ENCODE measurements at regions not wholly inside any gene's neighbourhood (a gene's known extent, or its start where the extent isn't known, plus 50 kb on each side); places are given as distances from the start of the nearest gene placed in this dataset.
"Not testable (repeated sequence)": the region's sequence is repeated elsewhere in the genome, so short reads cannot be mapped to it uniquely, and the experiment has no call there.

DNA sequence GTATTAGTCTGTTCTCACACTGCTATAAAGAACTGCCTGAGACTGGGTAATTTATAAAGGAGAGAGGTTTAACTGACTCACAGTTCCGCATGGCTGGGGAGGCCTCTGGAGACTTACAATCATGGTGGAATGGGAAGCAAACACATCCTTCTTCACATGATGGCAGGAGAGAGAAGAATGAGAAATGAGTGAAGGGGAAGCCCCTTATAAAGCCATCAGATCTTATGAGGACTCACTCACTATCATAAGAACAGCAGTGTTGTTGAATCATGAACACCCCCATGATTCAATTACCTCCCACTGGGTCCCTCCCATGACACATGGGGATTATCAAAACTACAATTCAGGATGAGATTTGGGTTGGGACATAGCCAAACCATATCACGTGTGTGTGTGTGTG lies 1764.4 kb upstream of the SEL1L start:
- not testable (repeated sequence) for H3K4me3 ChIP-seq (ENCODE audit: low read length); H3K4me1 ChIP-seq (ENCODE audit: control insufficient read depth, insufficient read depth, low read length); H3K36me3 ChIP-seq (ENCODE audit: control insufficient read depth, insufficient read depth, low read length); H3K27me3 ChIP-seq (ENCODE audit: control insufficient read depth, insufficient read depth, low read length); H3K27ac ChIP-seq (ENCODE audit: low read depth, low read length); H3K9ac ChIP-seq (ENCODE audit: low read length)

DNA sequence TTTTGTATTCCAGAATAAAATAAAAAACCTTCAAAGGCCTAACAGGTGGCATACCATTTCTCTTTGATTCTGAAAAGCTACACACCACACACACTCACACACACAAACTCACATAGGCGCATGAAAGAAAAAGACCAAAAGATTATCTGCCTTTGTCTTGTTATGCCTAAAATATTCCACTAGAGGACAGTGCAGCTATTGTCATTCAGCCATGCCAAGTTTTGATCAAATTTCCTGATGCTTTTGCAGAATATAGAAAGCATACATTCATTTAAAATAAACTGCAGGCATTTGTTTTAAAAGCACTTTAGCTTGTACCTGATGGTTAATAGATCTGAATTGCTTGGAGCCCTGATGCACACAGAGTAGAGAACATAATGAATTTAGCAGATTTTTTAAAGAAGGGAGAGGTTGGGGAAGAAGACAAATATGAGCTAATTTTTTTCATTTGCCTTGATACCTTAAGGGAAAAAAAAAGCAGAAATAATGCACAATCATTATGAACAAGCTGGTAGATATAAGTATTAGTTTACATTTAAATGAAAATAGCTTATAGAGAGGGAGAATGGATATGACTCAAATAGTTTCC lies 1766.9 kb upstream of the SEL1L start:
- no peak overlapping the region for H3K9ac ChIP-seq (ENCODE audit: low read length)
- H3K4me3 ChIP-seq (ENCODE audit: low read length) = no peak overlapping the region
- no peaks in the 10 kb centered on the region for H3K27me3 ChIP-seq (ENCODE audit: control insufficient read depth, insufficient read depth, low read length)
- no peak overlapping the region for H3K27ac ChIP-seq (ENCODE audit: low read depth, low read length)
- no peaks in the 10 kb centered on the region for H3K4me1 ChIP-seq (ENCODE audit: control insufficient read depth, insufficient read depth, low read length)
- no peaks in the 10 kb centered on the region for H3K36me3 ChIP-seq (ENCODE audit: control insufficient read depth, insufficient read depth, low read length)

DNA sequence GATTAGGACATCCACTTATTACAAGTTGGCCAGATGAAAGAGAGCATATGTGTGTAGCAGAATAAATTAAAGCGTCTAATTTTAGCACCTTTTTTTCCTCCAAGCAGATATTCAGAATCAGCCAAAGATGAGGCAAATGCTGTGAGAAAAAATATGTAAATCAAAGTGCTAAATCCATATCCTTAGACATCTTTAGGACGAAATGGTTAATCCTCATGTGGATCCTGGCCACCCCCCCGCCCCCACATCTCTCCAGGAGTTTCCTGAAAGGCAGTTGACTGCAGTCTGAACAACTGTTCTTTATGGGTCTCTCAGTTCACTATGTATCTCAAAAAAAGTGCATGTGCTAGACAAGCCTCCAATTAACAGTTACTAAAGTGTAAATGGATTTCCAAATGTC lies 1768.1 kb upstream of the SEL1L start:
- no peaks in the 10 kb centered on the region for H3K27me3 ChIP-seq (ENCODE audit: control insufficient read depth, insufficient read depth, low read length)
- no peak overlapping the region for H3K9ac ChIP-seq (ENCODE audit: low read length)
- H3K27ac ChIP-seq (ENCODE audit: low read depth, low read length) = no peak overlapping the region
- no peak overlapping the region for H3K4me3 ChIP-seq (ENCODE audit: low read length)
- H3K4me1 ChIP-seq (ENCODE audit: control insufficient read depth, insufficient read depth, low read length) = no peaks in the 10 kb centered on the region
- no peaks in the 10 kb centered on the region for H3K36me3 ChIP-seq (ENCODE audit: control insufficient read depth, insufficient read depth, low read length)

DNA sequence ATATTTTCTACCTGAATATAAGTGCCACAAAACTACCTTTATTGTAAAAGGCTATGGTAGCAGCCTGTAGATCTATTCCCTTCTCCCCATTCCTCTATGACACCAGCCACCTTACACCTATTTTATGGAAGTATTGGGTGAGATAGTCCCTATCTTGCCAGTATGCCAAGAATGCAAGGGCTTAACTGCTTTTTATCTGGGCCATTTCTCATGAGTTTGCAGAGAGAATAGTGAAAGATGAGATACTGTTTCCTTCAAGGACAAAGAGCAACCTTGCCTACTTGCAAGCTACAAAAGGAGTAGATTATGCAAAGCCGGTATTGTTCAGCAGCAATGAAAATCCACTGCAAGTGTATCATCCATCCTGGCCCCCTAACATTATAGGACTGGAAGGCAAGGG lies 1775.6 kb upstream of the SEL1L start:
- no peak overlapping the region for H3K4me3 ChIP-seq (ENCODE audit: low read length)
- no peaks in the 10 kb centered on the region for H3K36me3 ChIP-seq (ENCODE audit: control insufficient read depth, insufficient read depth, low read length)
- no peaks in the 10 kb centered on the region for H3K4me1 ChIP-seq (ENCODE audit: control insufficient read depth, insufficient read depth, low read length)
- H3K27me3 ChIP-seq (ENCODE audit: control insufficient read depth, insufficient read depth, low read length) = no peaks in the 10 kb centered on the region
- no peak overlapping the region for H3K9ac ChIP-seq (ENCODE audit: low read length)
- no peak overlapping the region for H3K27ac ChIP-seq (ENCODE audit: low read depth, low read length)

DNA sequence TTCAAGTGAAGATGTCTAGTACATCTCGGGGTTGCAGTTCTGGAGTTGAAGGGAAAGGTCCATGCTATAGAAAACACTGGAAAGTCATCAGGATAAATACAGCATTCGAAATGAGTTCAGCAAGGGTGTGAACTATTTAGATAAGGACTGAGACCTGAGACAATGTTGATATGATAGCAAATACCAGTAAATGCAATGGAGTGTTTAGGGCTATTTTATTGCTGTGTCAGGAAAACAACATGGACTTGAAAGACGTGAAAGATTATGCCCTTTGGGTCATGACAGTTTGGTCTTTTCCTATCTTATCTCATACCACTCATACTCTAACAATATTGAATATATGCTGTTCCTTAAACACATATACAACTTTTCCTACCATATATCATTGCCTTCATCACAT lies 1776.2 kb upstream of the SEL1L start:
- H3K27ac ChIP-seq (ENCODE audit: low read depth, low read length) = no peak overlapping the region
- no peak overlapping the region for H3K9ac ChIP-seq (ENCODE audit: low read length)
- no peaks in the 10 kb centered on the region for H3K36me3 ChIP-seq (ENCODE audit: control insufficient read depth, insufficient read depth, low read length)
- H3K4me1 ChIP-seq (ENCODE audit: control insufficient read depth, insufficient read depth, low read length) = no peaks in the 10 kb centered on the region
- no peaks in the 10 kb centered on the region for H3K27me3 ChIP-seq (ENCODE audit: control insufficient read depth, insufficient read depth, low read length)
- no peak overlapping the region for H3K4me3 ChIP-seq (ENCODE audit: low read length)

DNA sequence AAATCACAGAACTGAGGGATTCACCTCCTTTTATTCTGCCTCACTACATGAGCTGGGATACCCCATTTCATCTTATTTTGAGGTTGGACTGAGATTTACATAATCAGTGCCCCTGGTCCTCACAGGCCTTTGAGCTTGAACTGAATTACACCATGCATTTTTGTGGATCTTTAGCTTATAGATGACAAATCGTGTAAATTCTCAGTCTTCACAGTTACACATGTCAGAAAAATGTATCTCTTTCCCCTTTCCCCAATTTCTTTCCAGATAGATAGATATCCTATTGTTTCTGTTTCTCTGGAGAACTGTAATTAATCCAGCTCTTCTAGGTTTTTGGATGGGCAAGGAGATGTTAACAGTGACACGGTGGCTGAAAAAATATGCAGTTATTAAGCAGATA lies 1778.9 kb upstream of the SEL1L start:
- no peaks in the 10 kb centered on the region for H3K4me1 ChIP-seq (ENCODE audit: control insufficient read depth, insufficient read depth, low read length)
- H3K4me3 ChIP-seq (ENCODE audit: low read length) = no peak overlapping the region
- no peak overlapping the region for H3K27ac ChIP-seq (ENCODE audit: low read depth, low read length)
- H3K36me3 ChIP-seq (ENCODE audit: control insufficient read depth, insufficient read depth, low read length) = no peaks in the 10 kb centered on the region
- no peaks in the 10 kb centered on the region for H3K27me3 ChIP-seq (ENCODE audit: control insufficient read depth, insufficient read depth, low read length)
- H3K9ac ChIP-seq (ENCODE audit: low read length) = no peak overlapping the region

DNA sequence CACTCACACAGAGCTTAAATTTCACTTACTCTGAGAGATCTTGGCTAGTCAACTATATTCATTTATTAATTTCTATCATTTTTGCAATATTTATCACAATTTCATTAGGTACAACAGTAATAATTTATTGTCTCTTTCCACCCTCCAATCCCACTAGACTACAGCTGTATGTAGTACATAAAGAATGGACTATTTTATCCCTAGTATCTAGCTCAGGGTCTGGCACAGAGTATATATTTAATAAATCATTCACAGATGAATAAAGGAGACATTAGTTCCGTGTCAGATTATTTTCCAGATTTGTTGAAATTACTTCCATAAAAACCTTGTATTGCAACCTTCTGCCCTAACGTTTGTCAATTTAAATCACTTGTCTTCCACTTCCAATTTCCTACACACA lies 1781.1 kb upstream of the SEL1L start:
- Histone ChIP-seq H3K36me3 (ENCODE audit: control insufficient read depth, insufficient read depth, low read length) (no peaks in the 10 kb centered on the region), H3K9ac (ENCODE audit: low read length) (no peak overlapping the region), H3K27ac (ENCODE audit: low read depth, low read length) (no peak overlapping the region), H3K27me3 (ENCODE audit: control insufficient read depth, insufficient read depth, low read length) (no peaks in the 10 kb centered on the region), H3K4me3 (ENCODE audit: low read length) (no peak overlapping the region), H3K4me1 (ENCODE audit: control insufficient read depth, insufficient read depth, low read length) (no peaks in the 10 kb centered on the region)

DNA sequence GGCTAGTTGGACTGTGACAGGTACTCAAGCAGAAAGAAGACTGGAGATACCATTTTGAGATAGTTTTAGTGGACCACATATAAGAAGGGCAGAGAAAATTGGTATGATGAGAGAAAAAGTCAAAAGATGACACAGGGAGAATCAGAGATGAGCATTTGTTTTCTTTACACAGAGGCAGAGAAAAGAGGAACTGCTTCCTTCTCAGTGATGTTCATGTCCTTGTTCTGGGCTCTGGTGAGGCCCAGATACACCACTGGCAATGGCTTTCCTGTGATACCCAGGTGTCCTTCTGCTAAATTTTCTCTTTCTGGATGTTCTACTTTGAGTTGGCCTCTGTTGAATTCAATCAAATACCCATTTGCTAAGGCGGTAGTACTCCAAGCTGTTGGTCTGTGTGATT lies 1782.7 kb upstream of the SEL1L start:
- no peaks in the 10 kb centered on the region for H3K36me3 ChIP-seq (ENCODE audit: control insufficient read depth, insufficient read depth, low read length)

DNA sequence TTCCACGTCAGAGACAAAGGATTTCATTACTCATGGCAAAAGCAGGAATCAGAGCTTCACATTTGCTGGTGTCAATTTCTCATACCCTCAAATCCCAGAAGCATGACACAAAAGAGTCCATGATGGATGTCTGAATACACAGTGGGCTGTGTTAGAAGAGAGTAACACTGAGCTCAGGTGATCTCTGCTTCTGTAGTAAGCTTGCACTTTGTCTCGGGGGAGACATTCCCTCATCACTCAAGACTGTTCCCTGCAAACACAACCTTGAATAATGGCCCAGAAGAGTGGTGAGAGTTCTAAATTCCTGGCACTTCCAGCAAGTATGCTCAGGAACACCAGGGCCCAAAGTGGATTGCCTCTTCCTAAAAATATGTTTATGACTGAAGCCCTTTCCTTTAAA lies 1787.2 kb upstream of the SEL1L start:
- Histone ChIP-seq H3K4me1 (ENCODE audit: control insufficient read depth, insufficient read depth, low read length) (no peaks in the 10 kb centered on the region), H3K4me3 (ENCODE audit: low read length) (no peak overlapping the region), H3K27me3 (ENCODE audit: control insufficient read depth, insufficient read depth, low read length) (no peaks in the 10 kb centered on the region), H3K27ac (ENCODE audit: low read depth, low read length) (no peak overlapping the region), H3K36me3 (ENCODE audit: control insufficient read depth, insufficient read depth, low read length) (no peaks in the 10 kb centered on the region), H3K9ac (ENCODE audit: low read length) (no peak overlapping the region)

More for the DNA sequence above, 1782.7 kb upstream of the SEL1L start:
- no peak overlapping the region for H3K9ac ChIP-seq (ENCODE audit: low read length)
- H3K4me1 ChIP-seq (ENCODE audit: control insufficient read depth, insufficient read depth, low read length) = no peaks in the 10 kb centered on the region
- no peak overlapping the region for H3K4me3 ChIP-seq (ENCODE audit: low read length)
- no peaks in the 10 kb centered on the region for H3K27me3 ChIP-seq (ENCODE audit: control insufficient read depth, insufficient read depth, low read length)
- no peak overlapping the region for H3K27ac ChIP-seq (ENCODE audit: low read depth, low read length)

DNA sequence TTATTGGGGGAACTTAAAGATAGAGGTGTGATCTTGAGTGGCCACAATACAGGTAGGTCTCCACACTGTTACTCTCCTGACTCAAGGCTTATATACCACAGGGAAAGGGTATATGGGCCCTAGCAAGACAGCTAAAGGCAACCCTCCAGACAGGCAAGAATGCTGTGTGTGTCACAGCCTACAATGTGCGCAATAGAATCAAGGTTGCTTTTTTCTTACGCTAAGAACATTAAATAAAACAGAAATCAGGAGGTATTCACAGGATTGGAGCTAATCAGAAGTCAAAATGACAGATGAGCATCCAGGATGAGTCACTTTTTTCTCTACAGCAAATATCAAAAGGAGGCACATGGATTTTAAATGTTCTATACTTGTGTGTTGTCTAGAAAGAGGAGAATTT lies 1797.9 kb upstream of the SEL1L start:
- Histone ChIP-seq H3K27ac (ENCODE audit: low read depth, low read length) (no peak overlapping the region), H3K27me3 (ENCODE audit: control insufficient read depth, insufficient read depth, low read length) (no peaks in the 10 kb centered on the region), H3K4me3 (ENCODE audit: low read length) (no peak overlapping the region), H3K9ac (ENCODE audit: low read length) (no peak overlapping the region), H3K36me3 (ENCODE audit: control insufficient read depth, insufficient read depth, low read length) (no peaks in the 10 kb centered on the region), H3K4me1 (ENCODE audit: control insufficient read depth, insufficient read depth, low read length) (no peaks in the 10 kb centered on the region)

DNA sequence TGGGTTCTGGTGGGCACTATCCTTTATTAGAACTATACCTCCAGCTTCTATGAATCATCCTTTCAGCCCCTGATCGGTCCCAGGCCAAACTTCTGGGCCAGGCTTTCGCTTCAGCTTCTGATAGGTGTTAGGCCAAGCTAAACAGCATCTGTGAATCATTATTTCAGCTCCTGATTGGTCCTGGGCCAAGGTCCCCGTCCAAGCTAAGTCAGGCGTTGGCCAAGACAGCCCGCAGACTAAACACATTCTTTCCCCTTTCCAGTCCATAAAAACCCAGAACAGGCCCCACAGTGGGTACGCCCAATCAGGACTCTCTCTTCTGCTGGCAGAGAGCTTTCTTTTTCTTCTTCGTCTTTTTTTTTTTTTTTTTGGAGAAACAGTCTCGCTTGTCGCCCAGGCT lies 1808.9 kb upstream of the SEL1L start:
- Histone ChIP-seq H3K27ac (ENCODE audit: low read depth, low read length) (no peak overlapping the region), H3K36me3 (ENCODE audit: control insufficient read depth, insufficient read depth, low read length) (no peaks in the 10 kb centered on the region), H3K4me1 (ENCODE audit: control insufficient read depth, insufficient read depth, low read length) (no peaks in the 10 kb centered on the region), H3K9ac (ENCODE audit: low read length) (no peak overlapping the region), H3K4me3 (ENCODE audit: low read length) (no peak overlapping the region), H3K27me3 (ENCODE audit: control insufficient read depth, insufficient read depth, low read length) (no peaks in the 10 kb centered on the region)

DNA sequence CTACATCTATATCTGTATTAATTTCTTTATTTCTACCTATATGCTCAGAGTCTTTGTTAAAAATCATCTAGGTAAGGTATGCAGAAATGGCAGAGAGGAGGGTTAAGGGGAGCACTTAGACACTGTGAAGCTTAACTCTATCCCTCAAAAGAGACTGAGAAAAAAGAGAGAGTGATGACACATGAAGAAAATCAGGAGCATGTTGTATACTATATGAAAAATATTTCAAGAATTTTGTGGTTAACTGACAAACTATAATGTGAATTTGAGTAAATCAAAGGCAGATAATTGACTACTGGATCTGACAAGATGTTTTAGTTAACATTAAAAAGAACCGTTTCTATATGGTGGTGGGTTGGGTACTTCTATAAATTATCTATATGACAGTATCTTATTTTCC lies 1814.2 kb upstream of the SEL1L start:
- H3K4me3 ChIP-seq (ENCODE audit: low read length) = no peak overlapping the region
- H3K27me3 ChIP-seq (ENCODE audit: control insufficient read depth, insufficient read depth, low read length) = no peaks in the 10 kb centered on the region
- H3K27ac ChIP-seq (ENCODE audit: low read depth, low read length) = no peak overlapping the region
- no peaks in the 10 kb centered on the region for H3K36me3 ChIP-seq (ENCODE audit: control insufficient read depth, insufficient read depth, low read length)
- H3K4me1 ChIP-seq (ENCODE audit: control insufficient read depth, insufficient read depth, low read length) = no peaks in the 10 kb centered on the region
- no peak overlapping the region for H3K9ac ChIP-seq (ENCODE audit: low read length)

DNA sequence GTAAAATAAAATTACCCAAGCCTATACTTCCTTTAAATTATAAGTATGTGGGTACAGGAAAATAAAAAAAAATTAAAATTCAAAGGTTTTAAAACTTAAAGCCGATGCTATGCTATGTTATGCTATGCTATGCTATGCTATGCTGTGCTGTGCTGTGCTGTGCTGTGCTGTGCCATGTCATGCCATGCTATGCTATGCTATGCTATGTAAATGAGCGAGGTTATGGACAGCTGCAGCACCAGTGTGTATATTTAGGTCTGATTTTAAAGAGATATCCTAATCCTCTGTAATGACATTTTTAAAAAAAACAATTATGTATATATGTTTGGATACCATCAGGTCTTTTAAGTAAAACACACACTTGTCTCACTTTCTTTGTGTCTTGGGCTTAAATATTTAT lies 1822.0 kb upstream of the SEL1L start:
- Histone ChIP-seq H3K36me3 (ENCODE audit: control insufficient read depth, insufficient read depth, low read length) (no peaks in the 10 kb centered on the region), H3K27ac (ENCODE audit: low read depth, low read length) (no peak overlapping the region), H3K9ac (ENCODE audit: low read length) (no peak overlapping the region)

More for the DNA sequence above, 1822.0 kb upstream of the SEL1L start:
- no peaks in the 10 kb centered on the region for H3K27me3 ChIP-seq (ENCODE audit: control insufficient read depth, insufficient read depth, low read length)
- H3K4me3 ChIP-seq (ENCODE audit: low read length) = no peak overlapping the region
- no peaks in the 10 kb centered on the region for H3K4me1 ChIP-seq (ENCODE audit: control insufficient read depth, insufficient read depth, low read length)

All from rectal smooth muscle tissue (tissue), 1 donor.